Liver (tissue), 7 donors: ENCODE measurements at regions not wholly inside any gene's neighbourhood (a gene's known extent, or its start where the extent isn't known, plus 50 kb on each side); places are given as distances from the start of the nearest gene placed in this dataset.

ENCODE experiments used
- DNase-seq: peaks from one replicate; pipeline ENCODE4 v3.0.0-alpha.2; 2017; ENCODE audit warnings: low spot score
- H3K27ac ChIP-seq, 2 donors: one replicate each; pipeline ENCODE4 v1.7.0; 2013; ENCODE audit warnings: inconsistent platforms in 2 of 2, low read length in 2 of 2, control low read depth in 1 of 2, low read depth in 1 of 2, mild to moderate bottlenecking in 1 of 2
- H3K27me3 ChIP-seq, 4 donors: one replicate each; pipeline versions ENCODE4 v1.6.1 to v1.7.0; 2013; ENCODE audit warnings: low read length in 3 of 4, inconsistent platforms in 1 of 4, mild to moderate bottlenecking in 1 of 4, moderate library complexity in 1 of 4; ENCODE audit not compliant: control insufficient read depth in 4 of 4, insufficient read depth in 4 of 4
- H3K36me3 ChIP-seq, 4 donors: one replicate each; pipeline versions ENCODE4 v1.6.1 to v1.7.0; 2013; ENCODE audit warnings: low read length in 3 of 4, mild to moderate bottlenecking in 3 of 4, low read depth in 1 of 4, moderate library complexity in 1 of 4; ENCODE audit not compliant: control insufficient read depth in 4 of 4, insufficient read depth in 3 of 4
- H3K4me1 ChIP-seq, 4 donors: one replicate each; pipeline versions ENCODE4 v1.6.1 to v1.7.0; 2013; ENCODE audit warnings: low read length in 3 of 4, mild to moderate bottlenecking in 3 of 4, moderate library complexity in 1 of 4; ENCODE audit not compliant: control insufficient read depth in 4 of 4, insufficient read depth in 4 of 4
- H3K4me3 ChIP-seq, 3 donors: one replicate each; pipeline versions ENCODE4 v1.6.1 to v1.7.0; 2013; ENCODE audit warnings: low read length in 3 of 3, control low read depth in 1 of 3, low read depth in 1 of 3, mild to moderate bottlenecking in 1 of 3
- H3K9ac ChIP-seq, 2 donors: one replicate each; pipeline ENCODE4 v1.7.0; 2013; ENCODE audit warnings: low read length in 2 of 2, mild to moderate bottlenecking in 2 of 2, moderate library complexity in 2 of 2, control low read depth in 1 of 2, low read depth in 1 of 2
- H3K9me3 ChIP-seq, 4 donors: one replicate each; pipeline versions ENCODE4 v1.6.1 to v1.7.0; 2013; ENCODE audit warnings: low read length in 3 of 4; ENCODE audit not compliant: control insufficient read depth in 4 of 4
- EGR1 ChIP-seq, 2 donors: IDR thresholded peaks; 2 replicates each; pipeline ENCODE4 v1.6.1; 2016 to 2018; ENCODE audit warnings: antibody characterized with exemption in 2 of 2, low read depth in 2 of 2
- FOXA1 ChIP-seq: IDR thresholded peaks from 2 replicates; pipeline ENCODE4 v1.6.1; 2016; ENCODE audit warnings: antibody characterized with exemption
- FOXA2 ChIP-seq: IDR thresholded peaks from 2 replicates; pipeline ENCODE4 v1.6.1; 2016; ENCODE audit warnings: antibody characterized with exemption
- GABPA ChIP-seq, 2 donors: IDR thresholded peaks in 1 of 2; conservative IDR thresholded peaks in 1 of 2; 2 replicates each; pipeline ENCODE4 v1.6.1; 2016; ENCODE audit warnings: antibody characterized with exemption in 2 of 2, mild to moderate bottlenecking in 1 of 2, moderate library complexity in 1 of 2
- HNF4A ChIP-seq, 2 donors: conservative IDR thresholded peaks; 2 replicates each; pipeline ENCODE4 v1.6.1; 2016; ENCODE audit warnings: antibody characterized with exemption in 2 of 2, mild to moderate bottlenecking in 2 of 2
- HNF4G ChIP-seq: IDR thresholded peaks from 2 replicates; pipeline ENCODE4 v1.6.1; 2016; ENCODE audit warnings: antibody characterized with exemption
- JUND ChIP-seq, 2 donors: IDR thresholded peaks; 2 replicates each; pipeline ENCODE4 v1.6.1; 2016; ENCODE audit warnings: antibody characterized with exemption in 2 of 2
- NR2F2 ChIP-seq: IDR thresholded peaks from 2 replicates; pipeline ENCODE4 v1.6.1; 2016; ENCODE audit warnings: antibody characterized with exemption
- RAD21 ChIP-seq, 2 donors: IDR thresholded peaks; 2 replicates each; pipeline ENCODE4 v1.6.1; 2016; ENCODE audit warnings: antibody characterized with exemption in 2 of 2, mild to moderate bottlenecking in 2 of 2
- RXRA ChIP-seq, 2 donors: IDR thresholded peaks; 2 replicates each; pipeline ENCODE4 v1.6.1; 2017 to 2018; ENCODE audit warnings: antibody characterized with exemption in 2 of 2, mild to moderate bottlenecking in 1 of 2
- SP1 ChIP-seq: IDR thresholded peaks from 2 replicates; pipeline ENCODE4 v1.6.1; 2018; ENCODE audit warnings: antibody characterized with exemption, mild to moderate bottlenecking
- TAF1 ChIP-seq: conservative IDR thresholded peaks from 2 replicates; pipeline ENCODE4 v1.6.1; 2016; ENCODE audit warnings: antibody characterized with exemption, mild to moderate bottlenecking
- YY1 ChIP-seq: IDR thresholded peaks from 2 replicates; pipeline ENCODE4 v1.6.1; 2016; ENCODE audit warnings: antibody characterized with exemption, mild to moderate bottlenecking
- WGBS: extraction: QIAGEN DNeasy Blood & Tissue Kit; methylation state at CpG from one replicate; pipeline ENCODE4 v1.1.7; 2013; 5-methylcytosine and 5-hydroxymethylcytosine counted together
- TF ChIP-seq, protein P1 (sequence below): IDR thresholded peaks from 2 replicates; pipeline ENCODE4 v1.6.1; 2016; ENCODE audit warnings: antibody characterized with exemption
- TF ChIP-seq, protein P2 (sequence below): IDR thresholded peaks from 2 replicates; pipeline ENCODE4 v1.6.1; 2016; ENCODE audit warnings: antibody characterized with exemption
- TF ChIP-seq, protein P3 (sequence below): IDR thresholded peaks from 2 replicates; pipeline ENCODE4 v1.6.1; 2016; ENCODE audit warnings: antibody characterized with exemption
- TF ChIP-seq, protein P4 (sequence below): IDR thresholded peaks from 2 replicates; pipeline ENCODE4 v1.6.1; 2016; ENCODE audit warnings: antibody characterized with exemption, mild to moderate bottlenecking
- donor health status: healthy.
- donor health status: healthy.
- donor health status: healthy.
- donor health status: healthy.

DNA sequence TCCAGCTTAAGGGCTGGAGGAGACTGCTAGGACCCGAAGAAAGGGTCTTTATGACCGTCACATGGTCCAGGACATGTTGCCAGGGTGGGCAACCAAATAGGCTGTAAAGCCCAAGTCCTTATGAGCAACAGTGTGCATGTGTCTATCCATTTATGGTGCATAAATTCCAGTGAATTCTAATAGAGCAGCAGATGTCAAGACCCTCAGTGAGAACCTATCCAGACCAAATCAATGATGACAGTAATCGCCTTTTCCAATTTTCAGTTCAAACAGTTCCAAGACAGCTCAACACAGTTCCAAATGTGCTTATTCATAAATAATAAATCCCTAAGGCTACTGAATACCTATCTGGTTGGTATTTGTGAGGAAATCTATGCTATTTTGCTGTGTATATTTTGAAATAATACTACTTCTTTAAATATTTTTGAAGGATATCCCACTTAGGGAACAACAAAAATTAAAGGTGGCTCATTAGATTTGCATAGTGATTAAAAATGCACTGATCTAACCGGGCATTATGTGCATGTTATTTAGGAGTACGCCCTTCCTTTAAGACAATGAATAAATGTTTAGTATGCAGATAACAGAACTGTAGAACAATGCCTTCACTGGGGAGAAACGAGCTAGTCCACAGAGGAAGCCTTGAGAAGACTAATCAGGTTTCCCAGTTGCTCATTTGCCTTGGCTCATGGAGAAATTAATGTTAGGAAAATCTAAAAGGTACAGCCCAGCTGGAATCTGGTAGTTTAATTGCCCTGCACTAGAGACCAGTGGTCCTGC is 519.5 kb upstream of the CHAC2 start:
- TF ChIP-seq FOXA1 (no peak), TAF1 (no peak), RXRA (IDR thresholded peaks at IDR 0.05) (no peak), RAD21 (IDR thresholded peaks at IDR 0.05) (no peak), SP1 (no peak), FOXA2 (no peak), EGR1 (IDR thresholded peaks at IDR 0.05; ENCODE audit: low read depth in 2 of 2) (no peak), YY1 (no peak), HNF4A (conservative IDR thresholded peaks at IDR 0.05) (no peak), HNF4G (no peak), NR2F2 (no peak), JUND (IDR thresholded peaks at IDR 0.05) (no peak), GABPA (IDR thresholded peaks at IDR 0.05 in 1 of 2, conservative IDR thresholded peaks at IDR 0.05 in 1 of 2) (no peak)
- TF ChIP-seq, protein P1, sequence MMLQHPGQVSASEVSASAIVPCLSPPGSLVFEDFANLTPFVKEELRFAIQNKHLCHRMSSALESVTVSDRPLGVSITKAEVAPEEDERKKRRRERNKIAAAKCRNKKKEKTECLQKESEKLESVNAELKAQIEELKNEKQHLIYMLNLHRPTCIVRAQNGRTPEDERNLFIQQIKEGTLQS, result no peak
- TF ChIP-seq, protein P2, sequence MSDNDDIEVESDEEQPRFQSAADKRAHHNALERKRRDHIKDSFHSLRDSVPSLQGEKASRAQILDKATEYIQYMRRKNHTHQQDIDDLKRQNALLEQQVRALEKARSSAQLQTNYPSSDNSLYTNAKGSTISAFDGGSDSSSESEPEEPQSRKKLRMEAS, result no peak
- TF ChIP-seq, protein P3, sequence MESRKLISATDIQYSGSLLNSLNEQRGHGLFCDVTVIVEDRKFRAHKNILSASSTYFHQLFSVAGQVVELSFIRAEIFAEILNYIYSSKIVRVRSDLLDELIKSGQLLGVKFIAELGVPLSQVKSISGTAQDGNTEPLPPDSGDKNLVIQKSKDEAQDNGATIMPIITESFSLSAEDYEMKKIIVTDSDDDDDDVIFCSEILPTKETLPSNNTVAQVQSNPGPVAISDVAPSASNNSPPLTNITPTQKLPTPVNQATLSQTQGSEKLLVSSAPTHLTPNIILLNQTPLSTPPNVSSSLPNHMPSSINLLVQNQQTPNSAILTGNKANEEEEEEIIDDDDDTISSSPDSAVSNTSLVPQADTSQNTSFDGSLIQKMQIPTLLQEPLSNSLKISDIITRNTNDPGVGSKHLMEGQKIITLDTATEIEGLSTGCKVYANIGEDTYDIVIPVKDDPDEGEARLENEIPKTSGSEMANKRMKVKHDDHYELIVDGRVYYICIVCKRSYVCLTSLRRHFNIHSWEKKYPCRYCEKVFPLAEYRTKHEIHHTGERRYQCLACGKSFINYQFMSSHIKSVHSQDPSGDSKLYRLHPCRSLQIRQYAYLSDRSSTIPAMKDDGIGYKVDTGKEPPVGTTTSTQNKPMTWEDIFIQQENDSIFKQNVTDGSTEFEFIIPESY, result no peak
- TF ChIP-seq, protein P4, sequence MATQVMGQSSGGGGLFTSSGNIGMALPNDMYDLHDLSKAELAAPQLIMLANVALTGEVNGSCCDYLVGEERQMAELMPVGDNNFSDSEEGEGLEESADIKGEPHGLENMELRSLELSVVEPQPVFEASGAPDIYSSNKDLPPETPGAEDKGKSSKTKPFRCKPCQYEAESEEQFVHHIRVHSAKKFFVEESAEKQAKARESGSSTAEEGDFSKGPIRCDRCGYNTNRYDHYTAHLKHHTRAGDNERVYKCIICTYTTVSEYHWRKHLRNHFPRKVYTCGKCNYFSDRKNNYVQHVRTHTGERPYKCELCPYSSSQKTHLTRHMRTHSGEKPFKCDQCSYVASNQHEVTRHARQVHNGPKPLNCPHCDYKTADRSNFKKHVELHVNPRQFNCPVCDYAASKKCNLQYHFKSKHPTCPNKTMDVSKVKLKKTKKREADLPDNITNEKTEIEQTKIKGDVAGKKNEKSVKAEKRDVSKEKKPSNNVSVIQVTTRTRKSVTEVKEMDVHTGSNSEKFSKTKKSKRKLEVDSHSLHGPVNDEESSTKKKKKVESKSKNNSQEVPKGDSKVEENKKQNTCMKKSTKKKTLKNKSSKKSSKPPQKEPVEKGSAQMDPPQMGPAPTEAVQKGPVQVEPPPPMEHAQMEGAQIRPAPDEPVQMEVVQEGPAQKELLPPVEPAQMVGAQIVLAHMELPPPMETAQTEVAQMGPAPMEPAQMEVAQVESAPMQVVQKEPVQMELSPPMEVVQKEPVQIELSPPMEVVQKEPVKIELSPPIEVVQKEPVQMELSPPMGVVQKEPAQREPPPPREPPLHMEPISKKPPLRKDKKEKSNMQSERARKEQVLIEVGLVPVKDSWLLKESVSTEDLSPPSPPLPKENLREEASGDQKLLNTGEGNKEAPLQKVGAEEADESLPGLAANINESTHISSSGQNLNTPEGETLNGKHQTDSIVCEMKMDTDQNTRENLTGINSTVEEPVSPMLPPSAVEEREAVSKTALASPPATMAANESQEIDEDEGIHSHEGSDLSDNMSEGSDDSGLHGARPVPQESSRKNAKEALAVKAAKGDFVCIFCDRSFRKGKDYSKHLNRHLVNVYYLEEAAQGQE, result no peak
- Histone ChIP-seq H3K4me3 (no peak overlapping the region), H3K4me1 (no peaks in the 10 kb centered on the region), H3K36me3 (no peaks in the 10 kb centered on the region), H3K27me3 (no peaks in the 10 kb centered on the region), H3K27ac (no peak overlapping the region), H3K9me3 (no peaks in the 10 kb centered on the region), H3K9ac (no peak overlapping the region)
- no peak for DNase-seq
- 71% methylated on average over 6 of the region's 6 CpGs for WGBS

DNA sequence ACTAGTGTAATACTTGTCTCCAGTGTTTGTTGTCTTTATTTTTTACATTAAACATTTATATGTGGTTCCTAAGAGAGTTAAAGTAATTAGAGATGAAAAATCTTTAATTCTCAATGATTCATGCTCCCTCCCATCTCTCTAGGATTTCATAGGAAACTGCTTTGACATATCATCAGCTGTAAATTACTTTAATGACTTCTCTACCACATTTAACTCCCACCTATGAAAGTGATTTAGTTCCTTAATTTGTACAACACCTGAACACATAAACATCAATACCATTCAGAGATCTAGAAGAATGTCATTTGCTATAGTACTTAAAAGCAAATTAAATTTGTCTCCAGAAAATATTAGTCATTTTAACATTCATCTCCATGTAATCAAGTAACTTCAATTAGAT is 524.2 kb upstream of the CHAC2 start:
- Histone ChIP-seq H3K4me3 (no peak overlapping the region), H3K9ac (no peak overlapping the region), H3K36me3 (no peaks in the 10 kb centered on the region), H3K27ac (no peak overlapping the region), H3K4me1 (no peaks in the 10 kb centered on the region), H3K27me3 (no peaks in the 10 kb centered on the region), H3K9me3 (no peaks in the 10 kb centered on the region)
- DNase-seq, result no peak
- TF ChIP-seq NR2F2 (no peak), FOXA1 (no peak), JUND (IDR thresholded peaks at IDR 0.05) (no peak), TAF1 (no peak), RXRA (IDR thresholded peaks at IDR 0.05) (no peak), HNF4G (no peak)
- TF ChIP-seq, protein P2, result no peak
- TF ChIP-seq, protein P3, result no peak
